Loucy (cell line): ENCODE measurements at regions not wholly inside any gene's neighbourhood (a gene's known extent, or its start where the extent isn't known, plus 50 kb on each side); places are given as distances from the start of the nearest gene placed in this dataset.

Experiments used
- H2AFZ ChIP-seq: fragments of 200-600 bp; sonication (generic); 2 replicates; pipeline ENCODE4 v1.6.0; 2016; ENCODE audit warnings: antibody characterized with exemption, mild to moderate bottlenecking, low read length, moderate library complexity
- H3F3A ChIP-seq: fragments of 200-600 bp; 2 replicates; pipeline ENCODE4 v1.6.0; 2016; ENCODE audit warnings: antibody characterized with exemption, low read depth, mild to moderate bottlenecking
- H3K27me3 ChIP-seq: fragments of 200-600 bp; sonication (generic); 2 replicates; pipeline ENCODE4 v1.6.1; 2014; ENCODE audit warnings: low read length, mild to moderate bottlenecking; ENCODE audit not compliant: insufficient read depth, poor library complexity, severe bottlenecking
- H3K36me3 ChIP-seq: fragments of 200-600 bp; sonication (generic); 2 replicates; pipeline ENCODE4 v1.6.1; 2016; ENCODE audit warnings: low read length; ENCODE audit not compliant: insufficient read depth
- H3K4me1 ChIP-seq: fragments of 200-600 bp; sonication (generic); 2 replicates; pipeline ENCODE4 v1.5.1; 2014; ENCODE audit warnings: low read length, mild to moderate bottlenecking; ENCODE audit not compliant: insufficient read depth, poor library complexity, severe bottlenecking
- H3K4me2 ChIP-seq: fragments of 200-600 bp; sonication (generic); 2 replicates; pipeline ENCODE4 v1.6.0; 2014; ENCODE audit warnings: antibody characterized with exemption, low read length, low read depth, mild to moderate bottlenecking; ENCODE audit not compliant: poor library complexity, severe bottlenecking
- H3K4me3 ChIP-seq: fragments of 200-600 bp; sonication (generic); 2 replicates; pipeline ENCODE4 v1.5.1; 2014; ENCODE audit warnings: low read length, mild to moderate bottlenecking, mixed read lengths; ENCODE audit not compliant: poor library complexity, severe bottlenecking
- H3K79me2 ChIP-seq: fragments of 200-600 bp; sonication (generic); 2 replicates; pipeline ENCODE4 v1.6.1; 2014; ENCODE audit warnings: low read length; ENCODE audit not compliant: insufficient read depth
- H3K9ac ChIP-seq: fragments of 200-600 bp; sonication (generic); 2 replicates; pipeline ENCODE4 v1.6.0; 2014; ENCODE audit warnings: mild to moderate bottlenecking, low read depth, low read length, moderate library complexity; ENCODE audit not compliant: poor library complexity, severe bottlenecking
- H3K9me2 ChIP-seq: fragments of 200-600 bp; sonication (generic); replicated peaks from 2 replicates; pipeline ENCODE4 v1.6.1; 2016; ENCODE audit warnings: low read depth, low read length, mixed read lengths
- H3K9me3 ChIP-seq: fragments of 200-600 bp; sonication (generic); 2 replicates; pipeline ENCODE4 v1.6.1; 2014; ENCODE audit warnings: mild to moderate bottlenecking, antibody characterized with exemption, low read length, low read depth; ENCODE audit not compliant: insufficient read depth
- H4K20me1 ChIP-seq: fragments of 200-600 bp; sonication (generic); 2 replicates; pipeline ENCODE4 v1.6.0; 2014; ENCODE audit warnings: antibody characterized with exemption, low read length, mild to moderate bottlenecking; ENCODE audit not compliant: insufficient read depth, poor library complexity, severe bottlenecking
- CTCF ChIP-seq: fragments of 200-600 bp; sonication (generic); conservative IDR thresholded peaks from 2 replicates; pipeline ENCODE4 v1.5.1; 2014; ENCODE audit warnings: mild to moderate bottlenecking, antibody characterized with exemption, low read length
- EZH2phosphoT487 ChIP-seq: fragments of 200-600 bp; IDR thresholded peaks from 2 replicates; pipeline ENCODE4 v1.6.1; 2018; ENCODE audit warnings: antibody characterized with exemption, mild to moderate bottlenecking, moderate library complexity, borderline replicate concordance

GRCh38 chr7:155914341-155914740, 102.1 kb upstream of the SHH start:
- no peak overlapping the region for H3K9ac ChIP-seq
- no peak overlapping the region for H2AFZ ChIP-seq
- no peaks in the 10 kb centered on the region for H4K20me1 ChIP-seq
- H3K36me3 ChIP-seq = no peaks in the 10 kb centered on the region
- H3K4me2 ChIP-seq = no peak overlapping the region
- TF ChIP-seq EZH2phosphoT487 = no peak
- peaks cover 7% of the 10 kb centered on the region; the same call in 1 of the 2 replicates for H3K9me3 ChIP-seq
- no peaks in the 10 kb centered on the region for H3K79me2 ChIP-seq
- no peaks in the 10 kb centered on the region for H3K27me3 ChIP-seq
- H3K4me1 ChIP-seq = no peaks in the 10 kb centered on the region
- H3K4me3 ChIP-seq = no peak overlapping the region
- no peaks in the 10 kb centered on the region for H3K9me2 ChIP-seq
- no peaks in the 10 kb centered on the region for H3F3A ChIP-seq

- Histone ChIP-seq H3K4me2 (no peak overlapping the region), H3K4me3 (no peak overlapping the region), H3F3A (no peaks in the 10 kb centered on the region), H3K36me3 (no peaks in the 10 kb centered on the region), H3K9me2 (no peaks in the 10 kb centered on the region), H3K9me3 (peaks cover 4% of the 10 kb centered on the region; the same call in 1 of the 2 replicates), H4K20me1 (no peaks in the 10 kb centered on the region), H3K79me2 (no peaks in the 10 kb centered on the region), H3K4me1 (no peaks in the 10 kb centered on the region), H2AFZ (no peak overlapping the region), H3K9ac (no peak overlapping the region), H3K27me3 (no peaks in the 10 kb centered on the region)
- TF ChIP-seq CTCF (no peak), EZH2phosphoT487 (no peak)
These were observed 101.5 kb upstream of the SHH start for GRCh38 chr7:155913719-155914118.

- Histone ChIP-seq H3K36me3 (no peaks in the 10 kb centered on the region), H3F3A (no peaks in the 10 kb centered on the region), H3K4me2 (no peak overlapping the region), H3K79me2 (no peaks in the 10 kb centered on the region), H3K9me3 (peaks cover 4% of the 10 kb centered on the region; the same call in 1 of the 2 replicates), H3K4me3 (no peak overlapping the region), H3K9ac (no peak overlapping the region), H3K27me3 (no peaks in the 10 kb centered on the region), H4K20me1 (no peaks in the 10 kb centered on the region), H2AFZ (no peak overlapping the region), H3K9me2 (no peaks in the 10 kb centered on the region), H3K4me1 (no peaks in the 10 kb centered on the region)
- no peak for TF ChIP-seq CTCF
- no peak for TF ChIP-seq EZH2phosphoT487
These were observed 101.0 kb upstream of the SHH start for GRCh38 chr7:155913291-155913690.

GRCh38 chr7:155911471-155912105, 99.3 kb upstream of the SHH start:
- no peak for TF ChIP-seq CTCF
- TF ChIP-seq EZH2phosphoT487 = no peak
- H3K27me3 ChIP-seq = no peaks in the 10 kb centered on the region

More at GRCh38 chr7:155911471-155912105, 99.3 kb upstream of the SHH start:
- Histone ChIP-seq H3K79me2 (no peaks in the 10 kb centered on the region), H4K20me1 (no peaks in the 10 kb centered on the region), H3K4me3 (no peak overlapping the region), H3K4me2 (no peak overlapping the region), H2AFZ (no peak overlapping the region), H3K9me3 (peaks cover 4% of the 10 kb centered on the region; the same call in 1 of the 2 replicates), H3F3A (no peaks in the 10 kb centered on the region), H3K9me2 (no peaks in the 10 kb centered on the region), H3K36me3 (no peaks in the 10 kb centered on the region), H3K4me1 (no peaks in the 10 kb centered on the region), H3K9ac (no peak overlapping the region)
